Astrocyte of the spinal cord (primary cell): ENCODE measurements at regions not wholly inside any gene's neighbourhood (a gene's known extent, or its start where the extent isn't known, plus 50 kb on each side); places are given as distances from the start of the nearest gene placed in this dataset.

Source experiments
- DNase-seq: peaks from one replicate; pipeline ENCODE4 v3.0.0; 2011; ENCODE audit warnings: low read depth, low spot score
- H3K4me3 ChIP-seq: 2 replicates; pipeline ENCODE4 v1.5.1; 2011; ENCODE audit warnings: low read depth, mild to moderate bottlenecking, low read length, moderate library complexity
- CTCF ChIP-seq: IDR thresholded peaks from 2 replicates; pipeline ENCODE4 v1.5.1; 2012; ENCODE audit warnings: low read depth, mild to moderate bottlenecking, low read length, inconsistent platforms
- in situ Hi-C: cut with HindIII; loops from 2 replicates; pipeline ENCODE4 v1.10.0; 2017; ENCODE audit warnings: low sequenced_read_pairs

GRCh38 chr6:163941624-163941976 is 527.1 kb downstream of the QKI start:
- no peak overlapping the region for H3K4me3 ChIP-seq
- TF ChIP-seq CTCF = no peak
- no peak for DNase-seq
- in situ Hi-C loops = no loop called here

- TF ChIP-seq CTCF = no peak
- no peak overlapping the region for H3K4me3 ChIP-seq
- in situ Hi-C loops = no loop called here
- no peak for DNase-seq
Measured at GRCh38 chr6:163940705-163941623, 526.4 kb downstream of the QKI start.

- no peak for TF ChIP-seq CTCF
- no peak for DNase-seq
- no peak overlapping the region for H3K4me3 ChIP-seq
- in situ Hi-C loops = no loop called here
Measured at GRCh38 chr6:163937071-163937470, 522.6 kb downstream of the QKI start.

GRCh38 chr6:163935158-163935762 is 520.7 kb downstream of the QKI start:
- no peak overlapping the region for H3K4me3 ChIP-seq
- DNase-seq = no peak
- no peak for TF ChIP-seq CTCF
- in situ Hi-C loops = no loop called here

- TF ChIP-seq CTCF = no peak
- in situ Hi-C loops = no loop called here
- H3K4me3 ChIP-seq = no peak overlapping the region
- DNase-seq = no peak
Measured at GRCh38 chr6:163930012-163930411, 515.5 kb downstream of the QKI start.

GRCh38 chr6:163929538-163929937 is 515.0 kb downstream of the QKI start:
- no peak for TF ChIP-seq CTCF
- no peak for DNase-seq
- no peak overlapping the region for H3K4me3 ChIP-seq
- in situ Hi-C loops = no loop called here
